KMS-11 (cell line): ENCODE measurements at regions not wholly inside any gene's neighbourhood (a gene's known extent, or its start where the extent isn't known, plus 50 kb on each side); places are given as distances from the start of the nearest gene placed in this dataset.

ENCODE experiments used
- H2AFZ ChIP-seq: fragments of 200-600 bp; sonication (generic); 2 replicates; pipeline ENCODE4 v1.6.1; 2016; ENCODE audit warnings: antibody characterized with exemption, mixed run types, low read depth
- H3K27ac ChIP-seq: fragments of 200-600 bp; sonication (generic); 2 replicates; pipeline ENCODE4 v1.6.1; 2016; ENCODE audit warnings: mild to moderate bottlenecking, mixed run types
- H3K27me3 ChIP-seq: fragments of 200-600 bp; sonication (generic); 2 replicates; pipeline ENCODE4 v1.6.1; 2017; ENCODE audit warnings: mild to moderate bottlenecking, low read depth, mixed run types, moderate library complexity; ENCODE audit not compliant: insufficient read depth
- H3K36me3 ChIP-seq: fragments of 200-600 bp; sonication (generic); 2 replicates; pipeline ENCODE4 v1.6.1; 2017; ENCODE audit warnings: mild to moderate bottlenecking, mixed run types; ENCODE audit not compliant: insufficient read depth
- H3K4me1 ChIP-seq: fragments of 200-600 bp; sonication (generic); 2 replicates; pipeline ENCODE4 v1.6.1; 2016; ENCODE audit warnings: mild to moderate bottlenecking, low read depth, mixed run types; ENCODE audit not compliant: poor library complexity, severe bottlenecking
- H3K4me2 ChIP-seq: fragments of 200-600 bp; sonication (generic); 2 replicates; pipeline ENCODE4 v1.7.0; 2016; ENCODE audit warnings: mild to moderate bottlenecking, mixed run types
- H3K4me3 ChIP-seq: fragments of 200-600 bp; sonication (generic); IDR thresholded peaks from 2 replicates; pipeline ENCODE4 v1.6.1; 2017; ENCODE audit warnings: low read depth, low read length, mixed read lengths; ENCODE audit not compliant: insufficient read depth
- H3K79me2 ChIP-seq: fragments of 200-600 bp; sonication (generic); 2 replicates; pipeline ENCODE4 v1.6.1; 2016; ENCODE audit warnings: low read depth, mixed run types; ENCODE audit not compliant: insufficient read depth
- H3K9ac ChIP-seq: fragments of 200-600 bp; sonication (generic); 2 replicates; pipeline ENCODE4 v1.6.1; 2016; ENCODE audit warnings: mild to moderate bottlenecking, mixed run types
- H4K20me1 ChIP-seq: fragments of 200-600 bp; sonication (generic); 2 replicates; pipeline ENCODE4 v1.6.1; 2016; ENCODE audit warnings: mild to moderate bottlenecking, mixed run types; ENCODE audit not compliant: insufficient read depth
- CTCF ChIP-seq: fragments of 200-600 bp; sonication (generic); conservative IDR thresholded peaks from 2 replicates; pipeline ENCODE4 v1.6.1; 2017; ENCODE audit warnings: low read depth, mild to moderate bottlenecking, antibody characterized with exemption, low read length, moderate library complexity, mixed read lengths

- Histone ChIP-seq H3K4me1 (no peaks in the 10 kb centered on the region), H3K4me3 (no peak overlapping the region), H2AFZ (no peak overlapping the region), H4K20me1 (no peaks in the 10 kb centered on the region), H3K27ac (no peak overlapping the region), H3K27me3 (no peaks in the 10 kb centered on the region), H3K9ac (no peak overlapping the region), H3K4me2 (no peak overlapping the region), H3K36me3 (no peaks in the 10 kb centered on the region), H3K79me2 (no peaks in the 10 kb centered on the region)
- TF ChIP-seq CTCF, result no peak
Observed at GRCh38 chr13:84567848-84568247, 685.6 kb upstream of the SLITRK1 start.

DNA sequence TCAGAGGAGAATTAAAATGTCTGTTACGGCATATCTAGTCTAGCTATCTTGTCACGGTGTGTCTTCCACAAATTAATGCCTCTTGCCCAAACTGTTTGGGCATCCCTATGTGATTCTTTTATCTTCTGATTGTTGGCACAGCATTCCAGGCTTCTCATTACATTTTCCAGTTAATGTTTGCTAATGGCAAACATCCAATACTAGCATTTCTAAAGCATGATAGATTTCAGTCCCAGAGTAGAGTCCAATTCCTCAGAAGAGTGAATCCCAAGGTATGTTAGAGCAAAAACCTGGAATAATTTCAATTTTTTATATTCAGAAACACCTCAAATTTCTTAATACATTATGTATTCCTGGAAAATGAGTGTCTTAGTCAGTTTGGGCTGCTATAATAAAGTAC is 684.5 kb upstream of the SLITRK1 start:
- Histone ChIP-seq H3K79me2 (no peaks in the 10 kb centered on the region), H3K27me3 (no peaks in the 10 kb centered on the region), H3K4me3 (no peak overlapping the region), H2AFZ (no peak overlapping the region), H3K9ac (no peak overlapping the region), H3K27ac (no peak overlapping the region), H3K4me2 (no peak overlapping the region), H3K4me1 (no peaks in the 10 kb centered on the region), H3K36me3 (no peaks in the 10 kb centered on the region), H4K20me1 (no peaks in the 10 kb centered on the region)
- TF ChIP-seq CTCF, result no peak

DNA sequence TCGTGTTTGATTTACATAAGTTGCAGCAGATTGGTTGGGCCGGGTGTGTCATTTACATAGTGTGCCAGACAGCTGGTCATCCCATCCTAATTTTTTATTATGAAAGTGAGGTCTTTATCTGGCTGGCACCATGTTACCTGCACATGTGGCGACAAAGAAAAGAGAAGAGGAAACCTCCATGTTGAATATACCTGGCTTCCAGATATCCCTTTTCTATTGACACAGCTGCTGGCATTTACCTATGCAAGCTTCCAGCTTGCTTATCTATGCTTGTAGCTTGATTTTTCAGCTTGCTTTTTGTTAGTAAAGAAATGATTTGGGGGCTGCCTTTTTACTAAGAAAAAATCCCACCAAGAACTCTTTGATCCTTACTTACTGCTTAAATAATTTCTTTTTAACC is 681.3 kb upstream of the SLITRK1 start:
- Histone ChIP-seq H3K4me1 (no peaks in the 10 kb centered on the region), H3K9ac (no peak overlapping the region), H3K27me3 (no peaks in the 10 kb centered on the region), H3K79me2 (no peaks in the 10 kb centered on the region), H3K4me3 (no peak overlapping the region), H3K36me3 (no peaks in the 10 kb centered on the region), H3K4me2 (no peak overlapping the region), H3K27ac (no peak overlapping the region), H2AFZ (no peak overlapping the region), H4K20me1 (no peaks in the 10 kb centered on the region)
- no peak for TF ChIP-seq CTCF

- Histone ChIP-seq H3K36me3 (no peaks in the 10 kb centered on the region), H3K27ac (no peak overlapping the region), H3K9ac (no peak overlapping the region), H4K20me1 (no peaks in the 10 kb centered on the region), H2AFZ (no peak overlapping the region), H3K4me1 (no peaks in the 10 kb centered on the region), H3K27me3 (no peaks in the 10 kb centered on the region), H3K79me2 (no peaks in the 10 kb centered on the region), H3K4me3 (no peak overlapping the region), H3K4me2 (no peak overlapping the region)
- no peak for TF ChIP-seq CTCF
Observed at GRCh38 chr13:84553227-84553626, 671.0 kb upstream of the SLITRK1 start.

DNA sequence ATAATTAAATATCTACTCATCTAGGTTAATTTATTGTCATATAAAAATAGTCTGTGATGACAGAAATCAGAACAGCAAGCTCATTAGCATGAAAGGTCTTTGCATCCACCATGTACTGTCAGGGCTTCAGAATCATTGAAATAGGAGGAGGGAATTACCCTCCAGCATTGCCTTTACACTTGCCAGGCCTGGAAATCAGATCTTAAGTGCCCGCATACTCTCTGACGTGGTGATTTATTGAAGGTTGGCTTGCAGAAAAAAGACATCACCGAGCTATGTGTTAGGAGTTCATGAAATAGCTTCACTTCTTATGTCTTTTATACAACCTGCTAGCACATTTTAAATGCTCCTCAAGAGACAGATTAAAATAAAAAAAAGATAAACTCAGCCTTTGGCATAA is 661.7 kb upstream of the SLITRK1 start:
- Histone ChIP-seq H3K9ac (no peak overlapping the region), H3K4me1 (no peaks in the 10 kb centered on the region), H2AFZ (no peak overlapping the region), H3K27ac (no peak overlapping the region), H3K4me3 (no peak overlapping the region), H3K79me2 (no peaks in the 10 kb centered on the region), H4K20me1 (no peaks in the 10 kb centered on the region), H3K27me3 (no peaks in the 10 kb centered on the region), H3K36me3 (no peaks in the 10 kb centered on the region), H3K4me2 (no peak overlapping the region)
- TF ChIP-seq CTCF, result no peak
